IPS-NIHi7 (cell line): ENCODE measurements at regions not wholly inside any gene's neighbourhood (a gene's known extent, or its start where the extent isn't known, plus 50 kb on each side); places are given as distances from the start of the nearest gene placed in this dataset.
"Not testable (repeated sequence)": the region's sequence is repeated elsewhere in the genome, so short reads cannot be mapped to it uniquely, and the experiment has no call there.

ENCODE experiments used
- DNase-seq: peaks from one replicate; pipeline ENCODE4 v3.0.0; 2012; ENCODE audit warnings: mixed read lengths; ENCODE audit errors: extremely low spot score

DNA sequence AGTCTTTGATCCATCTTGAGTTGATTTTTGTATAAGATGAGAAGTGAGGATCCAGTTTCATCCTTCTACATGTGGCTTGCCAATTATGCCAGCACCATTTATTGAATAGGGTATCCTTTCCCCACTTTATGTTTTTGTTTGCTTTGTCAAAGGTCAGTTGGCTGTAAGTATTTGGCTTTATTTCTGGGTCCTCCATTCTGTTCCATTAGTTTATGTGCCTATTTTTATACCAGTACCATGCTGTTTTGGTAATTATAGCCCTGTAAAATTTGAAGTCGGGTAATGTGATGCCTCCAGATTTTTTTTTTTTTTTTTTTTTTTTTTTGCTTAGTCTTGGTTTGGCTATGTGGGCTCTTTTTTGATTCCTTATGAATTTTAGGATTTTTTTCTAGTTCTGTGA is 203.0 kb upstream of the IRX5 start:
- not testable (repeated sequence) for DNase-seq

- no peak for DNase-seq
Measured at GRCh38 chr16:54724346-54724925, 206.2 kb upstream of the IRX5 start.

GRCh38 chr16:54722210-54722676 is 208.4 kb upstream of the IRX5 start:
- no peak for DNase-seq

DNA sequence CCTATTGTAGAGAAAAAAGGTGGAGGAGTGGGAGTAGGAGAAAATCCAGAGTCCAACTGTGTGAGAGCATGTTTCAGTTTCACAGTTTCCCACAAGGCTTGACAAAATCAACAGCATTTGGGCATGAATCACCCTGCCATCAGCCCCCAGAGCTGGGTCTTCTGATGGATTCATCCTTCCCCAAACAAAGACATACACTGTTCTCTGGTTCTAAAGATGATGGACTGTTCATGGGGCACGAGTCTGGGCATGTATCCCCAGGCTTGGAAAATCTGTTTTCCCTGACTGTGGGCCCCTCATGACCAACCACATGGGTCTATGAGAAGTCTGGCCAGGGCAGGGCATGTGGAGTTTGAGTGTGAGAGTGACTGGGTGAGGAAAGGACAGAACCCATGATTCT is 210.4 kb upstream of the IRX5 start:
- no peak for DNase-seq

DNA sequence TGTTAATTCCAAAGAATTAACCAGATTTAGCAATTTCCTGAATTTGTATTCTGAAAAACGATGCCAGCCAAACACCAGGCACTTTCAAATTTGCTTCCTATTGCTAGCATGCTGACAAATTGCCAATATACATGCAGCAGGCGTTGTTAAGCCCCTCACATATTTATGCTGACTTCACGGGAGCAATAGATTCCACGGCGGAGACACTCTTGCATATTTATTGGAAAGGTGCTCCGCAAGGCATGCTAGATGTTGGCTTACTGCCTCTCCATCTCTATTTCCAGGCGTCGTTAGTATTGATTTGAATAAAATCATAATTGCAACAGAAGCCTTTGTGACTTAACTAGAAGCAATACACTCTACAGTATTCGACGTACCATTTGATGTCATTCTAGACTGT is 211.0 kb upstream of the IRX5 start:
- no peak for DNase-seq

- DNase-seq = no peak
Measured at GRCh38 chr16:54718376-54718775, 212.3 kb upstream of the IRX5 start.

DNA sequence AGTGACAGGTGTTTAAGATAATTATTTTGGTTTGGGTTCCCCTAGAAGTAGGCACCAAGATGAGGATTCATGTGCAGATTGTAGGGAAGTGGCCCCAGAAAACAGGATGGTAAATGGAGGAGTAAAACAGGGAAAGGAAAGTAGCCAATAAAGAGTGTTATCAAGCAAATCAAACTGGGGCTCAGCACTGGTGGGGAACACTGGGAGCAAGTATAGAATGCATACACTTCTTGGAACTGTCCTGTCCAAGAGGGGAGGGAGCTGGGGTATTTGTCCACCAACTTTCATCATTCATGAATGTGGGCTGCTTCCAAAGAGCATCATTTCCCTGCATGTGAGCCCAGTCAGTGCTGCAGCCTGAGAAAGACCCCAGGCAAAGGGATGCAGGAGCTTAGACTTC is 215.7 kb upstream of the IRX5 start:
- DNase-seq = no peak

GRCh38 chr16:54712866-54713265 is 217.8 kb upstream of the IRX5 start:
- no peak for DNase-seq

DNA sequence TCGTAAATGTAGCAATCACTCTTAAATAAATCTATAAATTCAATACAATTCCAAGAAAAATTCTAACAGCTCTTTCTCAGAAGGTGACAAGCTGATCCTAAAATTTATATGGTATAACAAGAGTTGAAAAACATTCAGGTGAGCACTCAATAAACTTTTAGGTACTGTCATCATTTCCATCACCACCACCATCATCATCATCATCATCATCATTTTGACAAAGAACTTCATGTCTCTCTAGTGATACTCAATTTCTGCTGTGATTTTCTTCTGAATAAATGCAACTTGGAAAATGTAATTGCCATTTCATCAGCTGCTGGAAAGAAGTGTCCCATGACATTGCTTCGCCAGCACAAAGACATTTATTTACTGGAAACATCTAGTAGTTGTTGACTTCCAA is 222.9 kb upstream of the IRX5 start:
- DNase-seq = no peak

DNA sequence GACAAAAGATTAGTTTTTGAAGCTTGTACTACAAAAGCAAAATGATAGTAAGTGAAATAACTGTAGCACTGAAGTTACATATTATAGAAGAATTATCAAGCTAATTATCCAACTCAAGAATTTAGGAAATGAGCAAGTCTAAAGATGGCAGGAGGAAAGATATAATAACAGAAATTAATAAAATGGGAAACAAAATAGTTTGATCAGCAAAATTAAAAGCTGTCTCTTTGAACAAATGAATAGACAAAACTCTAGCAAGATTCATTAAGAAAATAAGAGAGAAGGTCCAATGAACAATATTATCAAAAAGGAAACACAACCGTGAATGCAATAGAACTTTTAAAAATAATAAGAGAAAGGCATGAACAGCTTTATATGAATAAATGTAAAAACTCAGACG is 224.3 kb upstream of the IRX5 start:
- no peak for DNase-seq

DNA sequence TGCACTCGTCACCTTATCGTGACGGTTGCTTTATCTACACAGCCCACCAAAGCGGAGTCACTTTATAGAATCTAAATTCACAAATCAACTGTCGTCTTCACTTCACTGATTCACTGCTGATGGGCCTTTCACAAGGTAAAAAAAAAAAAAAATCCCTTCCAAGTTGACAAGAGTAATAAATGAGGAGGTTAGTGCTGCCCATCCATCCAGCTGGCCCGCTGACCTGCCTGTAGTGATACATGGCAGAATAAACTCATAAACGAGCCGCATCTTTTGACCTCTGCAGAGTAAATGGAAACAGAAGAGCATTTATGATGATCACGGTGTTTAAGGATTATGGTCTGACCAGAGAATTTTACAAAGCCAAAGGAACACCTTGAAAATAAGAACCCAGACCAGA is 227.3 kb upstream of the IRX5 start:
- DNase-seq = no peak

GRCh38 chr16:54699656-54700055 is 231.0 kb upstream of the IRX5 start:
- no peak for DNase-seq

DNA sequence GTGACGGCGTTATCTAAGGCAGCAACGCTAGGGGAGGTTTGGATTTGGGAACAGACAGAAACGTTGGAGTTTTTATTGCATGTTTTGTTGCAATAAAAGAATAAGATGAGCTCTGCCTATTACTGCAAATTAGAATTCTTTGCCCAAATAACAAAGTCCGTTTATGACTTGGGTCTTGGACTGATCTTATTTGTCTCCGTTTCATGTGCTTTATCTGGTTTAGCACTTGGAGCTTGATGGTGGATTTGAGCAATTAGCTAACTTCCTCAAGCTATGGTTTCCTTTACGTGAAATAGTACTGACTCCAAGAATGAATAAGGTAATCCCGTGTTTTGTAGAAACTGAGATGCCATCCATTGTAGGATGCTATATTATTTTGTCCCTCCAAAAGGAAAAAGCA is 233.0 kb upstream of the IRX5 start:
- no peak for DNase-seq

DNA sequence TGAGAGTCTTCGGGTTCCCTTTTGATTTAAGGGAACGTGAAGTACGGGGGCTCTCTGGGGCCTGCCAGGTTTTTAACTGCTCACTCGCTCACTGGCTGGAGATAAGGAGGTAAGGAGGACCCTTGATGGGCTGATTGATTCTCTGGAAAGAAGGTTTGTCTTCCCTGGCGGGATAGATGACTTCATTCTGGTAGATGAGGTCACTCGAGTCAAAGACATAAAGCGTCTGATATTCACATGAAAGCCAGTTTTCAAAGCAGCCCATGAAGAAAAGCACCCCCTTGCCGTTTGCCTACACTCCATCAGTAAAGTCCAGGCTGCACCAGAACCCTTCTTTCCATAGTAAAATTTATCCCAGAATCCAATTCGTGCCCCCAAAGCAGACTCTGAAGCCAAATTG is 233.7 kb upstream of the IRX5 start:
- no peak for DNase-seq

DNA sequence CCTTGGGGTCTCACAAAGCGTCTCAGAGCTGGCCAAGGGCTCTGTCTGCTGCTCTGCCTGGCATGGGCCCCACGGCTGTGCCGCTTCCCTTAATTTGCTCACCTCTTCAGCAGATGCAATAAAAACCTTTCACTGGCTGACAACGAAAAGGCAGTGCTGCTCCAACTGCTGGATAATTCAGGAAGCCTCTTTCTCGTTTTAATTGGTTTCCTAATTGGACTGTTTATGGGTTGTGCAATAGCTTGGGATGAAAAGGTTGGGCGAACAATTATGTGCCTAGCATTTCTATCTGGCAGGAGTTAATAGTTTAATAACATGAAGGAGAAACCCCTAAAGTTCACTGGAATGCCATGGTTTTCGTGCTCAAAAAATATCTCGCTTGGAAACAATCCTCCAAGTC is 234.1 kb upstream of the IRX5 start:
- DNase-seq = no peak

DNA sequence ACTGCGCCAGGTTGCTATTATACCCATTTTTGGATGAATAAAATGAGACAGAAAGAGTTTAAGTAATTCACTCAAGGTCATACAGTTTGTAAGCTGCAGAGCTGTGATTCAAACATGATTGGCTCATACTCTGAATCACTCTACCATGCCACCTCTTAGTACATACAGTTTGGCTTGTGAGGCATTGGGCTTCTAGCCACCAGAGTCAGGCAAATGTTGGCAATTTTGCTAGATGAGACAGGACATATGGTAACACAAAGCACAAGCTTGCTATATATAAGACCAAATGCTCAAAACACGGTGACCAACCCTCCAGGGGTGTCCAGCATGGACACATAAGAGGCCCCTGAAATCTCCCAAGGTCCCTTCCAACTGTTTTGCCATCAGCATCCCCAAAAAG is 236.0 kb upstream of the IRX5 start:
- no peak for DNase-seq

GRCh38 chr16:54693864-54694263 is 236.8 kb upstream of the IRX5 start:
- DNase-seq = no peak

DNA sequence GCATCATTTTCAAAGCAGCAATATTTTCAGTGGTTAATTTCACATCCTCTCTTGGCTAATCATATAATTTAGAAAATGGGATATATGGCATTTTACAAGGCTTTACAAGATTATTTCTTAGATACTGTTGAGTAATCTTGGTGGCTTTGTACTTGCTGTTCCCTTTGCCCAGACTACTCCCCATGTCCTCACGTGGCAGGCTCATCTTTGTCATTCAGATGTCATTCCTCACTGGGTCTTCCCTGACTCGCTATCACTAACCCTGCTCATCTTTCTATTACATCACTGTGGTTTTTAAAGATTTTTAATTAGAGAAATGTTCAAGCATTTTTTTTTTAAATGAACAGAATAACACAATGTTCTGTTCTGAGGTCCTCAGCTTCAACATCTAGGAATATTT is 240.0 kb upstream of the IRX5 start:
- DNase-seq = no peak

GRCh38 chr16:54690306-54690705 is 240.4 kb upstream of the IRX5 start:
- DNase-seq = no peak

DNA sequence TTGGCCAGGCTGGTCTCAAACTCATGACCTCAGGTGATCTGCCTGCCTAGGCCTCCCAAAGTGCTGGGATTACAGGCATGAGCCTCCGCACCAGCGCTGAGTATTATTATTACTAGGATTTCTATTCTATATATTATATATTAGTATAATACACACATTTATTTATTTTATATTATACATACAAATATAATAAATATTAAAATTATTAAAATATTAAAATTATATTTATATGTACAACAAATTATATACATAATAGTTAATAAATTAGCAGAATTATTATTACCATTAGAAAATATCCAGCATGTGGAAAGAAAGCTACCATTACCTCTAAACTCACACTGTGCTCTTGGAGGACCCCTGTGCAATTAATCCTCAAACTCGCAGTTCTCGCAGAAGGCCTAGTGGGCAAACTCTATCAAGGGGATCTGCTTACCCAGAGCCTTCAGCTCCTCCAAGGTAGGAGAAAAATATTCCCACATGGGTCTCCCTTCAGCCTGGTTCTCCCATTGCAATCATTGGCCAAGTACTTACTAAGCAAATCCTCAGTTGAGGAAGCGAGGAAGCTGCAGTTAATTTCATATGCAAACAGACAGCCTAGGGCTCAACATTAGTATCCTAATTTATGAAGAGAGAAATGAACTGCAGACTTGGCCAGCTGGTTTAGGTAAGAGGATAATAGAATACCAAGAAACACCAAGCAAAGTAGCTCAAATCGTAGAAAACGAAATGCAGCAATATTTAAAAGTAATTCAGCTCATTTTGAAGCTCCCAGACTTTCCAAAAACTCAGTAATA is 241.4 kb upstream of the IRX5 start:
- no peak for DNase-seq

- DNase-seq = no peak
Measured at GRCh38 chr16:54688339-54688738, 242.3 kb upstream of the IRX5 start.

DNA sequence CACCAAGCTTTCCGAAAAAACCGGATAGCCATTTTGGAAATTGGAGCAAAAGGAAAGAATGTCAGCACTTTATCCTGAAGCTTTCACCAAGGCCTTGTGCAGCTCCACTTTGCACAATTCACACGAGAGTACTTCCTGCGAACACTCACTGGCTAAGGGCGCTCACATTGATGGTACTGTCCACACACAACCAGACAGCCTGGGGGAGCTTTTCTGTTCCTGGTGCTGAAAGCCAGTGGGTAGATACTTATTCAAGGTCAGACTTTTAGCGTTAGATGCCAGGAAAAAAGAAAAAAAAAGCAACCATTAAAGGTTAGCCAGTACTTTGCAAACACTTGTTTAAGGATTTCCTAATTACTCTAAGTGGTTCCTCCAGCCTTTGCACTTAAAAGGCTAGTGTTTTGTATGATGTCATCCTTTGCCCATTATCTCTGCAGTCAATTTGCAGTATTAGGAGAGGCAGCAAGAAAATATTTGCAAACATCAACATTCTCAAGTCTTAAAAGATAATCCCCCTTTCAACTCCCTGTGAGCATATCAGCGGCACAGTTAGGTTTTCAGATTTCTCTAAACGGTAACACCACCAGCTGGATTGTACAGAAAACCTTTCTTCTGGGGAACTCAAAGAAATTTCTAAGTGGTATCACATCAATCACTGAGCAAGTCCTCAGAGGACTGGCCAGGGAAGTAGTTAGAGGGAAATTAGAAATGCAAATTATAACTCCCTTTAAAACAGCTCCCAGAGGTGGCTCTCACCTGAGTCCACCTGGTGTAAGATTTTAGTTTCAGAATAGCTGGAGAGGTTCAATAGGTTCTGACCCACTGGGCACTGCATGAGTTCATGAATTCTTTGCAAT is 243.4 kb upstream of the IRX5 start:
- no peak for DNase-seq

DNA sequence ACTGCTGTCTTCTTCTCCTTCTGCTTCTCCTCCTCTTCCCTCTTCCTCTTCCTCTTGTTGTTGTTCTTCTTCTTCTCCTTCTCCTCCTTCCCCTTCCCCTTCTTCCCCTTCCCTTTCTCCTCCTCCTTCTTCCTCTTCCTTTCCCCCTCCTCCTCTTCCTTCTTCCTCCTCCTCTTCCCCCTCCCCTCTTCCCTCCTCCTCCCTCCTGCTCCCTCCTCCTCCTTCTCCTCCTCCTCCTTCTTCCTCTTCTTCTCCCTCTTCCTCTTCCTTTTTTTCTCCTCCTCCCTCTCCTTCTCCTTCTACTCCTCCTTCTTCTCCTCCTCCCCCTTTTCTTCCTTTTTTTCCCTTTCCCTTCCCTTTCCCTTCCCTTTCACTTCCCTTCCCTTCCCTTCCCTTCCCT is 245.0 kb upstream of the IRX5 start:
- DNase-seq = no peak
